Osteocyte (in vitro differentiated cells): ENCODE measurements at regions not wholly inside any gene's neighbourhood (a gene's known extent, or its start where the extent isn't known, plus 50 kb on each side); places are given as distances from the start of the nearest gene placed in this dataset.

ENCODE experiments used
- DNase-seq: peaks from one replicate; pipeline ENCODE4 v3.0.0; 2021; ENCODE audit warnings: mixed read lengths; ENCODE audit not compliant: unreplicated experiment; ENCODE audit errors: extremely low spot score
- H3K27ac Mint-ChIP-seq: one replicate; pipeline ENCODE4 v1.8.0; 2021; ENCODE audit warnings: mild to moderate bottlenecking, mixed read lengths; ENCODE audit not compliant: unreplicated experiment
- H3K27me3 Mint-ChIP-seq: one replicate; pipeline ENCODE4 v1.8.0; 2021; ENCODE audit warnings: mixed read lengths; ENCODE audit not compliant: unreplicated experiment
- H3K36me3 Mint-ChIP-seq: one replicate; pipeline ENCODE4 v1.8.0; 2021; ENCODE audit warnings: mixed read lengths; ENCODE audit not compliant: unreplicated experiment
- H3K4me1 Mint-ChIP-seq: one replicate; pipeline ENCODE4 v1.8.0; 2021; ENCODE audit warnings: mixed read lengths; ENCODE audit not compliant: unreplicated experiment
- H3K4me3 Mint-ChIP-seq: one replicate; pipeline ENCODE4 v1.8.0; 2021; ENCODE audit warnings: mild to moderate bottlenecking, moderate library complexity, mixed read lengths; ENCODE audit not compliant: unreplicated experiment
- H3K9me3 Mint-ChIP-seq: one replicate; pipeline ENCODE4 v1.8.0; 2021; ENCODE audit warnings: mixed read lengths; ENCODE audit not compliant: unreplicated experiment
- TF ChIP-seq, protein P1 (sequence below): fragments of 200-600 bp; sonication (generic); IDR thresholded peaks from 2 replicates; pipeline ENCODE4 v1.5.0; 2021; ENCODE audit warnings: antibody characterized with exemption, mild to moderate bottlenecking, moderate library complexity

- Mint-ChIP-seq H3K4me1 (no peaks in the 10 kb centered on the region), H3K27me3 (no peaks in the 10 kb centered on the region), H3K9me3 (peaks cover 10% of the 10 kb centered on the region), H3K27ac (no peak overlapping the region), H3K36me3 (peaks cover 3% of the 10 kb centered on the region), H3K4me3 (no peak overlapping the region)
- DNase-seq = no peak
- TF ChIP-seq, protein P1, sequence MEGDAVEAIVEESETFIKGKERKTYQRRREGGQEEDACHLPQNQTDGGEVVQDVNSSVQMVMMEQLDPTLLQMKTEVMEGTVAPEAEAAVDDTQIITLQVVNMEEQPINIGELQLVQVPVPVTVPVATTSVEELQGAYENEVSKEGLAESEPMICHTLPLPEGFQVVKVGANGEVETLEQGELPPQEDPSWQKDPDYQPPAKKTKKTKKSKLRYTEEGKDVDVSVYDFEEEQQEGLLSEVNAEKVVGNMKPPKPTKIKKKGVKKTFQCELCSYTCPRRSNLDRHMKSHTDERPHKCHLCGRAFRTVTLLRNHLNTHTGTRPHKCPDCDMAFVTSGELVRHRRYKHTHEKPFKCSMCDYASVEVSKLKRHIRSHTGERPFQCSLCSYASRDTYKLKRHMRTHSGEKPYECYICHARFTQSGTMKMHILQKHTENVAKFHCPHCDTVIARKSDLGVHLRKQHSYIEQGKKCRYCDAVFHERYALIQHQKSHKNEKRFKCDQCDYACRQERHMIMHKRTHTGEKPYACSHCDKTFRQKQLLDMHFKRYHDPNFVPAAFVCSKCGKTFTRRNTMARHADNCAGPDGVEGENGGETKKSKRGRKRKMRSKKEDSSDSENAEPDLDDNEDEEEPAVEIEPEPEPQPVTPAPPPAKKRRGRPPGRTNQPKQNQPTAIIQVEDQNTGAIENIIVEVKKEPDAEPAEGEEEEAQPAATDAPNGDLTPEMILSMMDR = no peak
These were observed 80.2 kb upstream of the KRR1 start for GRCh38 chr12:75591628-75592027.

DNA sequence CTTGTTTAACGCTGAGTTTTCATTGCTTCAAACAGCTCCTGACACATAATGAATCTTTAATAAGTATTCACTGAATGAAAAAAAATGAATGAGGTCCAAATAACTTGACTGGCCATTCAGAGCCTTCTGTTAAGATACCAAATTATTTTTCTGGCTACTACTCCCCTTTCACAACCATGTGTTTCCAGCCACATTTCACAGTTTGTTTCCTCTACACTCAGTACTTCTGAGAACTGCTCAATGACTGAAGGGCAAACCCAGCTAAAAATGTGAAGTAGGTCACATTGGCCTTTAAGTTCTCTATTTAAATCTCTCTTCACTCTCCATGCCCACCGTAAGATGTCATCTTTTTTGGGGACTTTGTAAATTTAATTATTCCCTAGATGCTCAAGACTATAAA is 78.4 kb upstream of the KRR1 start:
- no peak overlapping the region for H3K4me3 Mint-ChIP-seq
- peaks cover 15% of the 10 kb centered on the region for H3K4me1 Mint-ChIP-seq
- no peak for DNase-seq
- no peak overlapping the region for H3K27ac Mint-ChIP-seq
- peaks cover 6% of the 10 kb centered on the region for H3K9me3 Mint-ChIP-seq
- no peaks in the 10 kb centered on the region for H3K36me3 Mint-ChIP-seq
- TF ChIP-seq, protein P1 = no peak
- no peaks in the 10 kb centered on the region for H3K27me3 Mint-ChIP-seq

- no peaks in the 10 kb centered on the region for H3K36me3 Mint-ChIP-seq
- no peak for DNase-seq
- peaks cover 18% of the 10 kb centered on the region for H3K4me1 Mint-ChIP-seq
- TF ChIP-seq, protein P1 = no peak
- H3K27ac Mint-ChIP-seq = no peak overlapping the region
- no peaks in the 10 kb centered on the region for H3K27me3 Mint-ChIP-seq
- H3K9me3 Mint-ChIP-seq = peaks cover 6% of the 10 kb centered on the region
- H3K4me3 Mint-ChIP-seq = no peak overlapping the region
These were observed 76.1 kb upstream of the KRR1 start for GRCh38 chr12:75587340-75588106.

DNA sequence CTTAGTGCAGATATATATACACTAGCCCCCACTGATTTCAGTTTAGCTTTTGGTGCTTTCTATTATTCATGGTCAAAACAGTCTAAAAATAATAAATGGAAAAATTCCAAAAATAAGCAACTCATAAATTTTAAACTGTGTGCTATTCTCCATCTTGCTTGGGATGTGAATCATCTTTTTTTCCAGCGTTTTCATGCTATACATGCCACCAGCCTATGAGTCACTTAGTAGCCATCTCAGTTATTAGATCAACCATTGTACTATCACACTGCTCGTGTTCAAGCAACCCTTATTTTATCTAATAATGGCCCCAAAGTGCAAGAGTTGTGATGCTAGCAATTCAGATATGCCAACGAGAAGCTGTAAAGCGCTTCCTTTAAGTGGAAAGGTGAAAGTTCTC is 73.9 kb upstream of the KRR1 start:
- H3K9me3 Mint-ChIP-seq = peaks cover 6% of the 10 kb centered on the region
- DNase-seq = no peak
- H3K27ac Mint-ChIP-seq = peak overlapping the region; percentile 67
- H3K36me3 Mint-ChIP-seq = no peaks in the 10 kb centered on the region
- no peak overlapping the region for H3K4me3 Mint-ChIP-seq
- H3K27me3 Mint-ChIP-seq = no peaks in the 10 kb centered on the region
- TF ChIP-seq, protein P1 = no peak
- H3K4me1 Mint-ChIP-seq = peaks cover 21% of the 10 kb centered on the region

GRCh38 chr12:75583355-75583754 is 71.9 kb upstream of the KRR1 start:
- no peak for DNase-seq
- H3K9me3 Mint-ChIP-seq = no peaks in the 10 kb centered on the region
- H3K27ac Mint-ChIP-seq = no peak overlapping the region
- H3K27me3 Mint-ChIP-seq = no peaks in the 10 kb centered on the region
- no peak overlapping the region for H3K4me3 Mint-ChIP-seq
- peaks cover 21% of the 10 kb centered on the region for H3K4me1 Mint-ChIP-seq
- TF ChIP-seq, protein P1 = no peak
- H3K36me3 Mint-ChIP-seq = no peaks in the 10 kb centered on the region
